ENCODE measurements at regions not wholly inside any gene's neighbourhood (a gene's known extent, or its start where the extent isn't known, plus 50 kb on each side); places are given as distances from the start of the nearest gene placed in this dataset.

DNA sequence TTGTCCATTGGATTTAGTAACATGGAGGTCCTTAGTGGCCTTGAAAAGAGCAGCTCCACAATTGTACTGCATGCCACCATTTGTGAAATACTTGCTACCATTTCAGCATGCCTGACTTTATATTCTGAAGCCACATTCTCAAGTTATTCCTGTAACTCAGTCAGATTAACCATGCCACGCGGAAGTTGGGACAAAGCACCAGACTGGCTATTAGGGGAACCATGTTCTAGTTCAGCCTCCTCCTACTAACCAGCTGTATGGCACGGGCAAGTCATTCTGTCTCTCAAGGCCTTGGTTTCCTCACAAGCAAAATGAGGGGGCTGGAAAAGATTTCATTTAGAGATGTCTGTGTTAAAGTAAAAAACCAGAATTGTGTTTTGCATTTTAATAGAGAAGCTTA, 418.0 kb downstream of the PLK2 start:
- TF ChIP-seq, protein P1, sequence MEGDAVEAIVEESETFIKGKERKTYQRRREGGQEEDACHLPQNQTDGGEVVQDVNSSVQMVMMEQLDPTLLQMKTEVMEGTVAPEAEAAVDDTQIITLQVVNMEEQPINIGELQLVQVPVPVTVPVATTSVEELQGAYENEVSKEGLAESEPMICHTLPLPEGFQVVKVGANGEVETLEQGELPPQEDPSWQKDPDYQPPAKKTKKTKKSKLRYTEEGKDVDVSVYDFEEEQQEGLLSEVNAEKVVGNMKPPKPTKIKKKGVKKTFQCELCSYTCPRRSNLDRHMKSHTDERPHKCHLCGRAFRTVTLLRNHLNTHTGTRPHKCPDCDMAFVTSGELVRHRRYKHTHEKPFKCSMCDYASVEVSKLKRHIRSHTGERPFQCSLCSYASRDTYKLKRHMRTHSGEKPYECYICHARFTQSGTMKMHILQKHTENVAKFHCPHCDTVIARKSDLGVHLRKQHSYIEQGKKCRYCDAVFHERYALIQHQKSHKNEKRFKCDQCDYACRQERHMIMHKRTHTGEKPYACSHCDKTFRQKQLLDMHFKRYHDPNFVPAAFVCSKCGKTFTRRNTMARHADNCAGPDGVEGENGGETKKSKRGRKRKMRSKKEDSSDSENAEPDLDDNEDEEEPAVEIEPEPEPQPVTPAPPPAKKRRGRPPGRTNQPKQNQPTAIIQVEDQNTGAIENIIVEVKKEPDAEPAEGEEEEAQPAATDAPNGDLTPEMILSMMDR (IDR thresholded peaks at IDR 0.05), result no peak
- no peak for TF ChIP-seq POLR2A (IDR thresholded peaks at IDR 0.05)

All from ovary (tissue), 3 donors.